CD8-positive, alpha-beta memory T cell (primary cell): ENCODE measurements at regions not wholly inside any gene's neighbourhood (a gene's known extent, or its start where the extent isn't known, plus 50 kb on each side); places are given as distances from the start of the nearest gene placed in this dataset.

ENCODE experiments used
- CTCF ChIA-PET: fragments of 350-600 bp; sonication (Branson Sonifier 250); formaldehyde crosslinking; loops from one replicate; lab custom pipeline; 2021; ENCODE audit warnings: antibody characterized with exemption; lab: Charles Lee
- POLR2A ChIA-PET: fragments of 350-600 bp; sonication (Branson Sonifier 250); formaldehyde crosslinking; loops from one replicate; lab custom pipeline; 2021; ENCODE audit warnings: antibody characterized with exemption; lab: Charles Lee
- DNase-seq, 5 donors: peaks; one replicate each; pipeline versions ENCODE4 v3.0.0 to v3.0.0-alpha.2; 2020 to 2022; ENCODE audit warnings: mixed read lengths in 1 of 5
- H3K27ac ChIP-seq: one replicate; pipeline ENCODE4 v1.7.0; 2013; ENCODE audit warnings: low read depth, mild to moderate bottlenecking, low read length, moderate library complexity
- H3K27me3 ChIP-seq: 2 replicates; pipeline ENCODE4 v1.7.0; 2013; ENCODE audit warnings: low read length, mild to moderate bottlenecking; ENCODE audit not compliant: insufficient read depth, poor library complexity, severe bottlenecking
- H3K36me3 ChIP-seq: 2 replicates; pipeline ENCODE4 v1.7.0; 2013; ENCODE audit warnings: mild to moderate bottlenecking, low read length, moderate library complexity; ENCODE audit not compliant: insufficient read depth
- H3K4me1 ChIP-seq: 2 replicates; pipeline ENCODE4 v1.7.0; 2013; ENCODE audit warnings: mild to moderate bottlenecking, low read length, moderate library complexity; ENCODE audit not compliant: insufficient read depth
- H3K4me3 ChIP-seq: 2 replicates; pipeline ENCODE4 v1.7.0; 2013; ENCODE audit warnings: mild to moderate bottlenecking, low read length
- H3K9me3 ChIP-seq: 2 replicates; pipeline ENCODE4 v1.7.0; 2013; ENCODE audit warnings: mild to moderate bottlenecking, low read length
- H3K27ac Mint-ChIP-seq, 8 donors: one replicate each; pipeline ENCODE4 v1.8.0; 2020 to 2021; ENCODE audit warnings: mixed read lengths in 8 of 8, mild to moderate bottlenecking in 6 of 8, inconsistent platforms in 3 of 8, moderate library complexity in 3 of 8
- H3K27me3 Mint-ChIP-seq, 2 donors: one replicate each; pipeline ENCODE4 v1.8.0; 2020 to 2021; ENCODE audit warnings: mixed read lengths in 2 of 2, mild to moderate bottlenecking in 1 of 2, moderate library complexity in 1 of 2
- H3K36me3 Mint-ChIP-seq, 3 donors: one replicate each; pipeline ENCODE4 v1.8.0; 2020 to 2021; ENCODE audit warnings: mixed read lengths in 3 of 3, inconsistent platforms in 1 of 3, mild to moderate bottlenecking in 1 of 3
- H3K4me1 Mint-ChIP-seq, 3 donors: one replicate each; pipeline ENCODE4 v1.8.0; 2020 to 2021; ENCODE audit warnings: mixed read lengths in 3 of 3, inconsistent platforms in 1 of 3, mild to moderate bottlenecking in 1 of 3
- H3K4me3 Mint-ChIP-seq, 7 donors: one replicate each; pipeline ENCODE4 v1.8.0; 2020 to 2021; ENCODE audit warnings: mixed read lengths in 7 of 7, mild to moderate bottlenecking in 6 of 7, moderate library complexity in 4 of 7, inconsistent platforms in 2 of 7
- H3K9me3 Mint-ChIP-seq, 5 donors: one replicate each; pipeline ENCODE4 v1.8.0; 2020 to 2022; ENCODE audit warnings: mixed read lengths in 5 of 5, mild to moderate bottlenecking in 3 of 5, moderate library complexity in 2 of 5, inconsistent platforms in 1 of 5

DNA sequence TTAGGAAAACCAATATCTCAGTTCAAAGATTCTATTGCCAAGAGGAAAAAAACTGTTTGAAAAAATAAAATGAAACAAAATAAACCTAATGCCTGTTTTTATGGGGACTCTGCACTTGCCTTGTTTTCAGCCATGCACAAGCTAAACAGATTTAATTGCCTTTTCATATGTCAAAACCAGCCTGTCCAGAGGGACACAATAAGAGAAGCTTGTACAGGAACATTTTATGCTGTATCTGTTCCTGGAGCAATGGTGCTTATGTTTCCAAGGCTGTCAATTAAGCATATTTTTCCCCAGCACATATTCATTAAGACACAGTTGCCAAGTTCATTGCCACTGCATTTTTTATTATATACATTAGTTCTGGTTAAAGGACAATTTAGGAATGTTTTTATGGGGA, 470.9 kb downstream of the LRRIQ3 start:
- Mint-ChIP-seq H3K36me3 (no peaks in the 10 kb centered on the region), H3K4me3 (no peak overlapping the region), H3K27ac (no peak overlapping the region), H3K27me3 (no peaks in the 10 kb centered on the region), H3K9me3 (peaks cover 0 to 4% (median 3%) of the 10 kb centered on the region in 5 donors), H3K4me1 (no peaks in the 10 kb centered on the region)
- no peaks in the 10 kb centered on the region for H3K36me3 ChIP-seq
- ChIA-PET CTCF (no interaction called here), POLR2A (no interaction called here)
- H3K27me3 ChIP-seq, result no peaks in the 10 kb centered on the region
- no peaks in the 10 kb centered on the region for H3K9me3 ChIP-seq
- H3K4me1 ChIP-seq, result no peaks in the 10 kb centered on the region
- no peak overlapping the region for H3K27ac ChIP-seq
- no peak overlapping the region for H3K4me3 ChIP-seq
- no peak for DNase-seq

DNA sequence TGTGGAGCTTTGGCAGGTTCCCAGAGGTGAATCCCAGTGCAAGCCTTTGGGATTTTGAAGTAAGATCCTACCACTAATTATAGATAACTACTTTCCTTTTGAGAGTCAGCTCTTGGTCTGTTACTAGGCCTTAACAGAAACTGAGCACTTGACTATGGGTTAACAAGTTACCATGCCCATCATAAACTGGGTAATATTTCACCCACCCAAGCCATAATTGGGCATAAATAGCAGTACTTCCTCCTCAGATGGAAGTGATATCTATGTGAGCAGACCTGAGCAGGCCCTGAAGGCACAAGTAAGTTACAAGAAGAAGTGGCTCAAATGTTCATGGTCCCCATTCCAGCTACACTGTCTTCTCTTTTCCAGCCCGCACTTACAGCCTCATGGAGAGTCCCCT, 475.9 kb downstream of the LRRIQ3 start:
- ChIA-PET CTCF (no interaction called here), POLR2A (no interaction called here)
- no peak overlapping the region for H3K4me3 Mint-ChIP-seq
- Histone ChIP-seq H3K27ac (no peak overlapping the region), H3K4me1 (no peaks in the 10 kb centered on the region), H3K4me3 (no peak overlapping the region), H3K36me3 (no peaks in the 10 kb centered on the region), H3K9me3 (no peaks in the 10 kb centered on the region), H3K27me3 (no peaks in the 10 kb centered on the region)
- H3K27ac Mint-ChIP-seq, result no peak overlapping the region
- no peaks in the 10 kb centered on the region for H3K4me1 Mint-ChIP-seq
- no peaks in the 10 kb centered on the region for H3K27me3 Mint-ChIP-seq
- no peaks in the 10 kb centered on the region for H3K36me3 Mint-ChIP-seq
- peaks cover 2 to 4% (median 3%) of the 10 kb centered on the region in 5 donors for H3K9me3 Mint-ChIP-seq
- DNase-seq, result no peak

DNA sequence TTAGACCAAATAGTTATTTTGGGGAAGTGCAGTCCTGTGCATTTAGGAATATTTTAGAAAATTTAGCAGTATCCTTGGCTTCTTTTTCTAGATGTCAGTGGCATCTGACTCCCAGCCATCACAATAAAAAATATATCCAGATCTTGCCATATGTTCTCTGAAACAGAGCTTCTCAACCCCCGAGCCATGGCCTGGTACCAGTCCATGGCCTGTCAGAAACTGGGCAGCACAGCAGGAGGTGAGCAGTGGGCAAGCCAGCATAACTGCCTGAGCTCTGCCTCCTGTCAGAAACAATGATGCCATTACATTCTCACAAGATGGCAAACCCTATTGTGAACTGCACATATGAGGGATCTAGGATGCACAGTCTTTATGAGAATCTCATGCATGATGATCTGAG, 480.0 kb downstream of the LRRIQ3 start:
- Histone ChIP-seq H3K36me3 (no peaks in the 10 kb centered on the region), H3K4me3 (no peak overlapping the region), H3K27ac (no peak overlapping the region), H3K4me1 (no peaks in the 10 kb centered on the region), H3K27me3 (no peaks in the 10 kb centered on the region), H3K9me3 (no peaks in the 10 kb centered on the region)
- no peaks in the 10 kb centered on the region for H3K36me3 Mint-ChIP-seq
- ChIA-PET POLR2A (no interaction called here), CTCF (no interaction called here)
- H3K9me3 Mint-ChIP-seq, result peaks cover 0 to 14% (median 2%) of the 10 kb centered on the region in 5 donors
- H3K27me3 Mint-ChIP-seq, result no peaks in the 10 kb centered on the region
- no peak overlapping the region for H3K4me3 Mint-ChIP-seq
- no peak for DNase-seq
- H3K4me1 Mint-ChIP-seq, result no peaks in the 10 kb centered on the region
- H3K27ac Mint-ChIP-seq, result no peak overlapping the region

DNA sequence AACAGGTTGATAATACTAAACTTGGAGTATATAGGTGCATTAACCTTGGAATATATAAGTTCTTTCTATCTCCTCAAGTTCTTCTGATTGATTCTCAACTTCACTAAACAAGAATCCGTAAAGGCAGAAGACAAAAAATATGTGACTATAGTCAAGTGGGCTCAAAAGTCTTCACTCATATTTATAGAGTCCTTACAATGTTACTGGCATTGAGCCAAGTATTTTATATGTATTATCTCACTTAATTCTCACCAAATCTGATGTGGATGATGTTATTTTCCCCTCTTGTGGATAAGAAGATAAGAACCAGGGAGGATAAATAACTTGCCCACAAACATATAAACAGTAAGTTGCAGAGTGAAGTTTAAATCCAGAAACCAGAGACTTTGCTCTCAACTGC, 486.9 kb downstream of the LRRIQ3 start:
- Histone ChIP-seq H3K9me3 (no peaks in the 10 kb centered on the region), H3K27ac (no peak overlapping the region), H3K36me3 (no peaks in the 10 kb centered on the region), H3K4me1 (no peaks in the 10 kb centered on the region), H3K27me3 (no peaks in the 10 kb centered on the region), H3K4me3 (no peak overlapping the region)
- Mint-ChIP-seq H3K4me3 (no peak overlapping the region), H3K36me3 (peaks cover 0 to 2% (median 0%) of the 10 kb centered on the region in 3 donors), H3K27me3 (no peaks in the 10 kb centered on the region), H3K9me3 (peaks cover 0 to 26% (median 2%) of the 10 kb centered on the region in 5 donors), H3K4me1 (no peaks in the 10 kb centered on the region), H3K27ac (no peak overlapping the region)
- ChIA-PET CTCF (no interaction called here), POLR2A (no interaction called here)
- DNase-seq, result no peak

DNA sequence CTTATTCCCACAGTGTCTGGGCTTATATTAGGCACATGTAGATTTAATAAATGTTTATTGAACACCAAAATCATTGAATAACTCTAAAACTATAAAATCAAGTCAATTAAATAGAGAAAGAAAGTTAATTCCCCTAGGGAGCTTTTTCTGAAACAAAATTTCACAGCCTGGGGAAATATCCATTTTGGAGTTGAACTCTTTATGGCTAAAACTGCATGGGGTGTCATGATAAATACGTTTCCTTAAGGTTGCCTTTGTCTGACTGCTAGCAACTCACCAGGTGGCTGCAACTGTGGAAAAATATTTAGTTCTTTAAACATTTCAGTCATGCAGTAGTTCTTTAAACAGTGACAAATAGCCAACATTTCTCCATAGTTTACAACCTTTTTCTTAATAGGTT, 496.1 kb downstream of the LRRIQ3 start:
- peaks cover 0 to 6% (median 4%) of the 10 kb centered on the region in 5 donors for H3K9me3 Mint-ChIP-seq
- Histone ChIP-seq H3K27ac (no peak overlapping the region), H3K27me3 (no peaks in the 10 kb centered on the region), H3K4me3 (no peak overlapping the region), H3K4me1 (no peaks in the 10 kb centered on the region), H3K36me3 (no peaks in the 10 kb centered on the region), H3K9me3 (no peaks in the 10 kb centered on the region)
- H3K4me1 Mint-ChIP-seq, result no peaks in the 10 kb centered on the region
- CTCF ChIA-PET, result no interaction called here
- DNase-seq, result no peak
- no peak overlapping the region for H3K4me3 Mint-ChIP-seq
- POLR2A ChIA-PET, result no interaction called here
- H3K27me3 Mint-ChIP-seq, result no peaks in the 10 kb centered on the region
- H3K36me3 Mint-ChIP-seq, result no peaks in the 10 kb centered on the region
- no peak overlapping the region for H3K27ac Mint-ChIP-seq

DNA sequence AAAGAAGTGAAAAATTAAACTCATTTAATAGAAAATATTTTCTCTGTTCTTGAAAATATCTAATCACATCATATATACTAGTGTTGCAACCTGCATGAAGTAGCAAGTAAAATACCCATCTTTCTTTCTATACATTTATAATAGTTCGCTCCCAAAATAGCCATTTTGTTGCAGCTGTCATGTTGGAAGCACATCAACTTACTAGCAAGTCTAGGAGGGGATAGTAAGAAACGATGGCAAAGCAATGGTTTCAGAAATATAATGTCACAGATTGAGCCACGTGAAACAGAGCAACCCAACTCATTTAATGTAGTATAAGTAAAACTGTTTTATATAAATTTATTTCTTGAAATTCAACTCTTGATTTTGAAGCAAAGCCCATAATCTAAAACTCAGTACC, 521.8 kb downstream of the LRRIQ3 start:
- ChIA-PET POLR2A (no interaction called here), CTCF (no interaction called here)
- H3K4me3 Mint-ChIP-seq, result no peak overlapping the region
- H3K27ac Mint-ChIP-seq, result no peak overlapping the region
- H3K36me3 Mint-ChIP-seq, result no peaks in the 10 kb centered on the region
- H3K4me3 ChIP-seq, result no peak overlapping the region
- H3K9me3 Mint-ChIP-seq, result peaks cover 0 to 15% (median 0%) of the 10 kb centered on the region in 5 donors
- DNase-seq, result no peak
- H3K4me1 ChIP-seq, result no peaks in the 10 kb centered on the region
- H3K27ac ChIP-seq, result no peak overlapping the region
- H3K27me3 ChIP-seq, result no peaks in the 10 kb centered on the region
- no peaks in the 10 kb centered on the region for H3K27me3 Mint-ChIP-seq
- no peaks in the 10 kb centered on the region for H3K9me3 ChIP-seq
- H3K4me1 Mint-ChIP-seq, result no peaks in the 10 kb centered on the region
- no peaks in the 10 kb centered on the region for H3K36me3 ChIP-seq

DNA sequence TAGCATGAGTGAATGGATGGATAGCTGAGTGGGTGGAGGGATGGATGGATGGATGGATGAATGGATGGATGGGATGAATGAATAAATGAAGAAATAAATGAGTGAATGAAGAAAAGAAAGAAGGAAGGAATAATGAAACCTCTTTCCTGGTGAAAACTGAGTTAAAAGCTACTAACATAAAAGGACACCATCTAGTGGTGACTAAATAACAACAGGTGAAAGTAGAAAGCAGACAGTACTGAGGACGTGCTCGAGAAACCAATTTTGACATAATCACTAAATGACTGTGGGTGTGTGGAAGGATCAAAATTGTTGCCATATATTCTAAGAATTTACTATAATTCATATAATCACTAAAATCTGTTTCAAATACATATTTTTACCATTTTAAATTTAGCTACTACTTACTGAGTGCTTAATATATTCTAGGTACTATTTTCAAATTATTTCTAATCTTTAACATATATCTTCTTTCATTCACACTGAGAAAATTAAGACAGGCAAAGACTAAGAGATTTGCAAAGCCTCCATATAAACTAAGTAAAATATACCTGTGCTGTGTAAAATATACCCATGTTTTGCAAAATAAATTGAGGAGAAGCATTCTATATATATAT, 522.9 kb downstream of the LRRIQ3 start:
- Histone ChIP-seq H3K27ac (no peak overlapping the region), H3K4me3 (no peak overlapping the region), H3K27me3 (no peaks in the 10 kb centered on the region), H3K36me3 (no peaks in the 10 kb centered on the region), H3K4me1 (no peaks in the 10 kb centered on the region), H3K9me3 (no peaks in the 10 kb centered on the region)
- CTCF ChIA-PET, result no interaction called here
- no peak for DNase-seq
- Mint-ChIP-seq H3K36me3 (no peaks in the 10 kb centered on the region), H3K4me1 (no peaks in the 10 kb centered on the region), H3K27me3 (no peaks in the 10 kb centered on the region), H3K9me3 (peaks cover 0 to 15% (median 0%) of the 10 kb centered on the region in 5 donors), H3K4me3 (no peak overlapping the region), H3K27ac (no peak overlapping the region)
- POLR2A ChIA-PET, result no interaction called here

DNA sequence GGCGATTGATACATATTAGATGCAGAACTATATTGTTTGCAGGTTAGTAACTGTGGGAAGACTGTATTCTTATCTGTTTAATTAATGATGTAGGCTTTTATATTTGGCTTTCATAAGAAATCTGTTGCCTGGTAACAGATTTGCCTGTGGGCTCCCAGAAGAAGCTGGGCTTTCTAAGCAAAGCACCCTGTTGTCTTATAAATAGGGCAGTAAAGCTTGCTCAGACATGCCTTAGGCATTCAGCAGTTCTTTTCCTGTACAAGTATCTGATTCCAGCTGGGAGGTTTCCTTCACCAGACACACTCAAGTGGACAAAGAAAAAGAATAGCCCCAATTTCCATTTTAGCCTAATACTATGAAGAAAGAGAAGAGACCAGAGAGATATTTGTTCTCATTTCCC, 524.0 kb downstream of the LRRIQ3 start:
- DNase-seq, result no peak
- H3K27ac Mint-ChIP-seq, result no peak overlapping the region
- POLR2A ChIA-PET, result no interaction called here
- H3K9me3 Mint-ChIP-seq, result peaks cover 0 to 10% (median 0%) of the 10 kb centered on the region in 5 donors
- no peaks in the 10 kb centered on the region for H3K4me1 ChIP-seq
- no peaks in the 10 kb centered on the region for H3K4me1 Mint-ChIP-seq
- CTCF ChIA-PET, result no interaction called here
- no peak overlapping the region for H3K4me3 ChIP-seq
- H3K9me3 ChIP-seq, result no peaks in the 10 kb centered on the region
- no peaks in the 10 kb centered on the region for H3K36me3 Mint-ChIP-seq
- no peak overlapping the region for H3K27ac ChIP-seq
- no peaks in the 10 kb centered on the region for H3K27me3 ChIP-seq
- no peaks in the 10 kb centered on the region for H3K27me3 Mint-ChIP-seq
- H3K36me3 ChIP-seq, result no peaks in the 10 kb centered on the region
- H3K4me3 Mint-ChIP-seq, result no peak overlapping the region
